GM13976 (cell line): ENCODE measurements at regions not wholly inside any gene's neighbourhood (a gene's known extent, or its start where the extent isn't known, plus 50 kb on each side); places are given as distances from the start of the nearest gene placed in this dataset.

ENCODE experiments used
- DNase-seq: peaks from one replicate; pipeline ENCODE4 v3.0.0; 2012; ENCODE audit warnings: low spot score
- in situ Hi-C: fragments of 300-500 bp; cut with MboI; formaldehyde crosslinking; loops from one replicate; pipeline ENCODE4 v1.12.0; 2022; ENCODE audit warnings: low sequenced_read_pairs, mixed read lengths, inconsistent platforms; ENCODE audit not compliant: unreplicated experiment
- TF ChIP-seq, protein P1 (sequence below): IDR thresholded peaks from 2 replicates; pipeline ENCODE4 v1.5.1; 2012; ENCODE audit warnings: borderline replicate concordance, mild to moderate bottlenecking; ENCODE audit not compliant: insufficient read depth; ENCODE audit errors: extremely low read depth, missing control alignments, control extremely low read depth

GRCh38 chr7:101740981-101741725 is 76.3 kb upstream of the CUX1 start:
- in situ Hi-C loops: no loop called here
- peak; percentile 66 for DNase-seq
- TF ChIP-seq, protein P1, sequence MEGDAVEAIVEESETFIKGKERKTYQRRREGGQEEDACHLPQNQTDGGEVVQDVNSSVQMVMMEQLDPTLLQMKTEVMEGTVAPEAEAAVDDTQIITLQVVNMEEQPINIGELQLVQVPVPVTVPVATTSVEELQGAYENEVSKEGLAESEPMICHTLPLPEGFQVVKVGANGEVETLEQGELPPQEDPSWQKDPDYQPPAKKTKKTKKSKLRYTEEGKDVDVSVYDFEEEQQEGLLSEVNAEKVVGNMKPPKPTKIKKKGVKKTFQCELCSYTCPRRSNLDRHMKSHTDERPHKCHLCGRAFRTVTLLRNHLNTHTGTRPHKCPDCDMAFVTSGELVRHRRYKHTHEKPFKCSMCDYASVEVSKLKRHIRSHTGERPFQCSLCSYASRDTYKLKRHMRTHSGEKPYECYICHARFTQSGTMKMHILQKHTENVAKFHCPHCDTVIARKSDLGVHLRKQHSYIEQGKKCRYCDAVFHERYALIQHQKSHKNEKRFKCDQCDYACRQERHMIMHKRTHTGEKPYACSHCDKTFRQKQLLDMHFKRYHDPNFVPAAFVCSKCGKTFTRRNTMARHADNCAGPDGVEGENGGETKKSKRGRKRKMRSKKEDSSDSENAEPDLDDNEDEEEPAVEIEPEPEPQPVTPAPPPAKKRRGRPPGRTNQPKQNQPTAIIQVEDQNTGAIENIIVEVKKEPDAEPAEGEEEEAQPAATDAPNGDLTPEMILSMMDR: no peak

DNA sequence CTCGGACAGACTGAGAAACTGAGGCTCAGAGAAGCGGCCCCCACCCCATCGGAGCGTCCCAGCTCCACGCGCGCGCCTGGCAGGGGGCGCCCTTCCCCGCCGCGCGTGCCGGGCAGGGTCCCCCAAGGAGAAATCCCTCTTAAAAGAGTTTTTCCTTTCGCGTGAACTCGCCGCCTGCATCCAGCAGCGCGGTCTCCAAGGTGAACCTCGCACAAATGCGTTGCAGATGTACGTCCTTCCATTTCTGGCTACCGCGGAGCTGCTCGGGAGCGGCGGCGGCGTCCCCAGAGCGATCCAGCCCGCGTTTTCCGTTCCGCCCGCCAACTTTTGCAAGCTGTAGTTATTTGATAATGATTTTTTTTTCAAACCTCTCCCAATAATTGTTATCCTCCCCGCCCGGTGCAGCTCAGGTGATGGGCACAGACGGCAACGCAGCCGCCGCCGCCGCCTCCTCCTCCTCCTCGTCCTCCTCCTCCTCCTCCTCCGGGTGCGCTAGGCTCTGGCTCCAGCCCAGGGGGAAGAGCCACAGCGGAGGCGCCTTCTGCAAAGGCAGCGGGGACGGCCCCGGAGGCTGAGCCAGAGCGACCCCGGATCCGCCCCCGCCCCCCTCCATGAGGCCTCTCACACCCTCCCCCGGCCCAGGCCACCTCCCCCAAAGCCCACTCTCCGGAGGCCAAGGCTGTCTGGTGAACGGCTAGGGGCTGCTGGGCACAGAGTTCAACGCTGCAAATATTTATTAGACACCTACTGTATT is 74.0 kb upstream of the CUX1 start:
- TF ChIP-seq, protein P1: peak; percentile 74
- in situ Hi-C loops: no loop called here
- DNase-seq: peak; percentile 79

- in situ Hi-C loops: no loop called here
- TF ChIP-seq, protein P1: no peak
- DNase-seq: no peak
These were observed 73.4 kb upstream of the CUX1 start for GRCh38 chr7:101743995-101744360.

DNA sequence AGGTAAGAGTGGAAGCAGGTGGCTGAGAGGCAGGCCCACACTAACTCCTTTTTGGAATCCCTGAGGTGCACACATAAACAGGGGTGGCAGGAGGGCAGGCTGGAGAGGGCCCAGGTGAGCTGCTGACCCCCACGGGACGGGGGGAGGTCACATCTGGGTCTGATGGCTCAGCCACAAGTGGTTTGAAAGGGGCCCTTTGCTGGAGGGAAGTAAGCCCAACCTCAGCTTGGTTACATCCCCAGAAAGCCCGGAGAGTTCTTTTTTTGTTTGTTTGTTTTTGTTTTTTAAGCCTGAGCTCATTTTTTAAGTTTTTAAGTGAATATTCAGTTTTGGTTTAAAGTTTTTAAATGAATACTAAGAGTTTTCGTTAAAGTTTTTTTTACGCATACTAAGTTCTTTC is 72.8 kb upstream of the CUX1 start:
- DNase-seq: no peak
- TF ChIP-seq, protein P1: no peak
- in situ Hi-C loops: no loop called here

GRCh38 chr7:101746314-101746713 is 71.1 kb upstream of the CUX1 start:
- in situ Hi-C loops: no loop called here
- TF ChIP-seq, protein P1: no peak
- DNase-seq: peak; percentile 48

- in situ Hi-C loops: no loop called here
- TF ChIP-seq, protein P1: no peak
- DNase-seq: no peak
These were observed 70.2 kb upstream of the CUX1 start for GRCh38 chr7:101747053-101747878.
